ENCODE measurements at regions not wholly inside any gene's neighbourhood (a gene's known extent, or its start where the extent isn't known, plus 50 kb on each side); places are given as distances from the start of the nearest gene placed in this dataset.

DNA sequence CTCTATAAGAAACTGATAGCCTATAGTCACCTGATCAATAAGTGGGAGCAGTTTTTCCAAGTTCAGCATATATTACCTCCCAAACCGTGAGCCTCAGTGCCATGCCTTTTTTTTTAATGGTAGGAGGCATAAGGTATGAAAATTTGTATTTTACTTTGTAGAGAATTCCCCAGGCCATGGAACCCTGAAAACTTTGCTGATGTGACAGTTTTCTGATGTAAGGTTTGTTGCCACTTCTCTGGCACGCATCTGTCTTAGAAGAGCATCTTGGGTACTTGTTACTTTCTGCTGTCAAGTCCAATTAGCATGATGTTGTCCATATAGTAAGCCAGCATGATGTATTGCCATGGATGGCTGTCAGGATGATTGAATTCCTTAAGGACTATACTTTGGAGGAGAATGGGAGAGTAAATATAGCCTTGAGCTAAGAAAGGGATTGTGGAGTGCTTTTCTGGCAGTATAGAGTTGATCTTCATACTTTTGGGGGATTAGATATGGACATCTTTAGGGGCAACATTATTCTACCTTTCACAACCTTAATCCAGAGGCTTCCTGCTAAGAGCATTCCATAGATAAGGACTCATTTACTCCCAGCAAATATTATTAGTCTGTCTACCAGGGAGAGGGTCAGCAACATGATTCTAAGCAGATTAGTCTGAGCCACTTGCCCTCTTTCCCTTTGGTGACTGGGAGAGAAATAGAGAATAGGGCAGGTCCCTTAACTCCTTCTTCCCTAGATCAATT, 389.6 kb downstream of the YTHDC2 start:
- no peak for DNase-seq (ENCODE audit: low read depth)

DNA sequence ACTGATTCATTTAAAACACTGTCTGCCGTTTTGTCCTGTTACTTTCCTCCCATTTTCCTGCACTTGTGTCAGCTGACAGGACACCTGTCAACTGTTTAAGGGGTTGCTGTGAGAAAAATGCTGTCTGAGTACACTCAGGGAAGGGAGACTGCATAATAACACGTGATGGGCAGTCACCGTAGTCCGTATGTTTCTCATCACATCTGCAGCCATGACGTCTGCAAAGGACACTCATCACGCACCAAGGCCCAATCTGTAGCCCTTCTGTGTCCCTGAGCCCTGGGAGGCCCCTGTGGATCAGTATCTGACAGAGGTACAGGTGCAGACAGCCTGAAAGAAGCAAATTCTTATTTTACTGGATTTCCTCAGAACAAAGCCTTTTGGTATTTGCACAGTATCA, 396.3 kb downstream of the YTHDC2 start:
- DNase-seq (ENCODE audit: low read depth), result no peak

DNA sequence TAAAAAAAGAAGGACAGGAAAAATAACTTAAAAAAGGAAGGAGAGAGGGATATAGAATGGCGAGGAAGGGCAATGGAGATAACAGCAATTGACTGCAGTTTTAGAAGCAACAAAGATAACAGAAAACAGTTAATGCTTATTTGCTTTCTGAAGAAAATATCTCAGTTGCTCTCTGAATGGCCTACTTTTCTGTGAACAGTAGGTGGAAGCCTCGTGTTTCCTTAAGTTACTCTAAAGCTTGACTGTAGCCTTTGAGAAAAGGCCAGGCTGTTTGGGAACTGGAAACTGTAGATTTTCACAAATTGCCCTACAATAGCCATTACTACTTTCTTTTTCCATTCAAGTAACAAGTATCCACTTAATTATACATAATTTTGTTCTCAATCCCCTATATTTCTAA, 404.5 kb downstream of the YTHDC2 start:
- no peak for DNase-seq (ENCODE audit: low read depth)

DNA sequence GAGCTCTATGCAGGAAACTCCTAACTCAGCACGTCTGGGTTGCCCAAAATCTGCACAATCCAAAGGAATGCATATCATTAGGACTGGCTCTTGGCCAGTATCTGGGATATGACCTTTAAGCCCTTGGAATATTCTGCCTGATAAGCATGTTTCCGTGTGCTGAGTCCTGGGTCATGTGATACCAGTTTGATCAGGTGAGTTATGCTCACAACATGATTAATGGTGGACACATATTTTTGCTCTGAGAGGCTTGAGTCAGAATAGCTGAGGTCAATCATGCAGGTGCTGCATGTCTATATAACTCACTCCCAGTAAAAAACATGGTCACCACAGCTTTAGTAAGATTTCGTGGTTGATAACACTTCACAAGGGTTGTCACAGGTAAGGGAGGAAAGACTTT, 408.8 kb downstream of the YTHDC2 start:
- DNase-seq (ENCODE audit: low read depth), result no peak

DNA sequence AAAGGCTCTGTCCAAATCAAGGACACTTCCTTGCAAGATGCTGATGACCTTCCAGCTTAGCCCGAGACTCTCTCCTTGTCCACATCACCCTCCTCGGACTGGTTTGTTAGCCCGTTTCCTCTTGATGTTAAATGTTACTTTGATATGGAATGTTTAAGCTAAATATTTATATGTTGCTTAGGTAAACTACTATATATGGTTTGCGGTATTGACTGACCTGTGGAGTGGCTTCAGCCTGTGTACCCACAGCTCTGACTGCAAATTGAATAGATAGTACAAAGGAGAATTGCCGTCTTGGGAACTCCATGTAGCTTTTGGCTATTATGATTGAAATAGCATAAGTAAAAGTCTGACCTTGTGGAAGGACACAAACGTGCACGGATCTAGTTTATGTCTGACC, 422.0 kb downstream of the YTHDC2 start:
- DNase-seq (ENCODE audit: low read depth), result no peak

- no peak for DNase-seq (ENCODE audit: low read depth)
Observed at GRCh38 chr5:113937301-113937700, 423.8 kb downstream of the YTHDC2 start.

DNA sequence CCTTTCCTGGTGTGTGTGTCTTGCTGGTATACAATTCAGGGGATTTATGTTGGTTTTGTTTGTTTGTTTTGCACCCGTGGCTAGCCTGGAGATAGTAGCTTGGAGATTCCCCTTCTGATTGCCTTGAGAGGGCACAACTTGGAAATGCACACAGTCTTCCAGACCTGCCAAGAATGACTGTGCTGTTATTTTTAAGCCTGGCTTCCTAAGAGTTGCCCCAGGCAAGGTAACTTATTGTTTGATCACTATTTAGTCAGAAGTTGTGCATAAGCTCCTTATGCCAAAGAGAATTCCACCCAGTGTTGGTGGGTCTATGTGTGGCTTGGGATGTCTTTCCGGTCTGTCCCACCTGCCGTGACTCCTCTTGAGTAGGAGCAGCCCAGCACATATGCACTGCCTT, 421.9 kb upstream of the KCNN2 start:
- no peak for DNase-seq (ENCODE audit: low read depth)

GRCh38 chr5:113950186-113950585, 411.7 kb upstream of the KCNN2 start:
- no peak for DNase-seq (ENCODE audit: low read depth)

- no peak for DNase-seq (ENCODE audit: low read depth)
Observed at GRCh38 chr5:113965225-113965624, 396.6 kb upstream of the KCNN2 start.

- DNase-seq (ENCODE audit: low read depth), result no peak
Observed at GRCh38 chr5:113969901-113970300, 392.0 kb upstream of the KCNN2 start.

DNA sequence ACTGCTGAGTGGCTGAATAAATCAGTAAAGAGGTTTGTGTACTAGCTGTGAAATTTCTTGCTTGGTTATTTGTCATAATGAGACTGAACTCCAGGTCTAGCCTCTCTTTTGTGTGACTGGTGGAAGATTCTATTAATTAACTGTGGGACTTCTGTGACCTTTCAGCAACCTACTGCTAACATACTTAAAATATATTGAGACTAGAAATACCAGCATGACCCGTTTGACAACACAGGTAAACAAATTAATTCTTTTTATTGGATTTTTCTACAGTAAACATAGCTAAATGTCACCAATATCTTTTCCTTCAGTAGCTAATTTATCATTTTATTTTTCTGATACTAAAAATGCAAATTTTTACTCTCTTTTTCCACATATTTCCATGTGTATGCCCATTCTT, 390.4 kb upstream of the KCNN2 start:
- no peak for DNase-seq (ENCODE audit: low read depth)

DNA sequence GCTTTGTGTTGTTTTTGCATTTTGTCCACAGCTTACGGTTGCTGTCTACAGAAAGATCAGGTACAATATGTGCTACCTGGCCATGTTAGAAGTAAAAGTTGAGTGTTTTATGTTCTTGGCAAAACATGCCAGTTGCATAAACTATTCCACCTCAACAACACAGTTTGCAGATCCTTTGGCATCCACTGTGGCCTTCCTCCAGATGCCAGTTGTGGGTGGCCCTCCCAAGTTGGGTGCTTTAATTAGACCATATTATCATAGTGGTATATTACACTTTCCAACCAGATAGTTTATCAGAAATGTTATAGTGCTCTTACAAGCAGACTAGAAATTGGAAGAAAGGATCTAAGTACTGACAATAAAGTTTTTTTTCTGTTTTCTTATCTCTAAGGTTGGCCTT, 386.9 kb upstream of the KCNN2 start:
- no peak for DNase-seq (ENCODE audit: low read depth)

GRCh38 chr5:113984928-113985327, 376.9 kb upstream of the KCNN2 start:
- DNase-seq (ENCODE audit: low read depth), result no peak

DNA sequence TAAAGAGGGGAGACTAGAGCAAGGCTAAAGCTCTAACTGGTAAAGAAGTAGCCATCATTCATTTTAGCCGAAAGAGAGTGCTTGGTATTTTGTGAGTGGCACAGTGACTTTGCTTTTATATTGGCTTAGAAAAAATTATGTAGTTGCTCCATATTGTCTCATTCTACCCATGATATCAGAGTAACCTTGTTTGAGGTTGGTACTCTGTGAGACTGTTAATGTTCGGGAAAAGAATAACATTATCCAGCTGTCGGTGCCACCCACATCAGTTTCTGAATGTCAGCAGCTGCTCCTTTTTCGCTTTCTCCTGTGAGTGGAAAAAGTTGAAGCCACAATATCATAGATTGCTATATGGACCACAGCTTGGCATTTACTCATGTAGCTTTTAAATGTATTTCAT, 376.4 kb upstream of the KCNN2 start:
- DNase-seq (ENCODE audit: low read depth), result no peak

DNA sequence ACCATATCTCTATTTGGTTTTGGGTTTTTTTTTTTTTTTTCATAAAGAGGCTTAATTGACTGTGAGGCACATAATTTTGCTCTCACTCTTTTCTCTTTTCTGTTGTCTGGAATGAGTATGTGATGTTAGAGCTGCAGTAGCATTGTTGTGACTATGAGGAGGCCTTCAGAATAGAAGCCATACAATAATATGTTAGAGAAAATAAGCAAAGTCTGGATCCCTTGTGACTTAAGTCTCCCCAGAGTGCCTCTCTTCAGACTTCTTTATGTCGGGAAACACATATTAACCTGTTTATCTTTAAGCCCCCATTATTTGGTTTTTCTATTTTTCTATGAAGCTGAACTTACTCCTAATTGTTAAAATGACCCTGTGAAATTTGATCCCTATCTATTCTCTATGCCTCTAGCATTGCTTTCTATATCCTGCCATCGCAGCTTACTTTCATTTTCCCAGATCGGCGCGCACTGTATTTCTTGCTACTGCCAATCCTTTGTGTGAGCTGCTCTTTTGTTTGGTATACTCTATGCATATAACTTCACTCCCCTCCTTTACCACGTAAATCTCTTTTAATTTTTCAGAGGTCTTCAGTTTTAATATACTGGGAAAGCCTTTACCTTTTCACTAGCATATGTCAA, 372.5 kb upstream of the KCNN2 start:
- DNase-seq (ENCODE audit: low read depth), result no peak

DNA sequence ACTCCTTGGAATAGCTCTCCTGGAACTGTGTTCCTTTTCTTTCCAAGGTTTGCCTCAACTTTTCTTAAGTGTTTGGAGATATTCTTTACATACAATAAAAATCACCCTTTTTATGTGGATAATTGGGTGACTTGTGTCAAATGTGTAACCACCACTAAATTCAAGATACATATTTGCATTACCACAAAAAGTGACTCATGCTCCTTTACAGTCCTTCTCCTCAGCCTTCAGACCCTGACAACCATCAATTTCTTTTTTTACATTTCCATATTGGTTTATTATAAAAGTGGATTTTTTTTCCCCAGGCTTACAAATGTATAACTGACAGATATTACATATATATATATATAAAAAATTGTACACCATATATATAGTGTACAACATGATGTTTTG, 372.0 kb upstream of the KCNN2 start:
- DNase-seq (ENCODE audit: low read depth), result peak; percentile 4

GRCh38 chr5:114001076-114001475, 360.8 kb upstream of the KCNN2 start:
- no peak for DNase-seq (ENCODE audit: low read depth)

GRCh38 chr5:114006582-114006981, 355.3 kb upstream of the KCNN2 start:
- no peak for DNase-seq (ENCODE audit: low read depth)

GRCh38 chr5:114007678-114008077, 354.2 kb upstream of the KCNN2 start:
- DNase-seq (ENCODE audit: low read depth), result no peak

DNA sequence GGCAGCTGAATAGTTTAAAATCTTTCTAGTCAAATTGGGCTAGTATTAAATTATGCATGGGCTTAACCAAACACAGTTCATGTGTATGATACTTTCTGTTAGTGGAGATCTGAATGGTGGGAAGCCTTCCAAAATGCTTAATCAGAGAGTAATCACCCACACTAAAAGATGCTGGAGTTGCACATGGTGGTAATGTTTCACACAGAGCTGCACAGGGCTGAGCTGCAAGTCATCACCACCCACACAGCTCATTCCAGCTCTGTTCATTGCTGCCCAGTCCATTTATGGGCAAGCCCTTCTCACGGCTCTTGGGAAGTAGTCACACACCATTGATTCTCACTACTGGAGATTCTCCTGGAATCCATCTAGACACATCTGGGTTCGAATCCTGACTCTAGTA, 351.5 kb upstream of the KCNN2 start:
- peak; percentile 44 for DNase-seq (ENCODE audit: low read depth)

DNA sequence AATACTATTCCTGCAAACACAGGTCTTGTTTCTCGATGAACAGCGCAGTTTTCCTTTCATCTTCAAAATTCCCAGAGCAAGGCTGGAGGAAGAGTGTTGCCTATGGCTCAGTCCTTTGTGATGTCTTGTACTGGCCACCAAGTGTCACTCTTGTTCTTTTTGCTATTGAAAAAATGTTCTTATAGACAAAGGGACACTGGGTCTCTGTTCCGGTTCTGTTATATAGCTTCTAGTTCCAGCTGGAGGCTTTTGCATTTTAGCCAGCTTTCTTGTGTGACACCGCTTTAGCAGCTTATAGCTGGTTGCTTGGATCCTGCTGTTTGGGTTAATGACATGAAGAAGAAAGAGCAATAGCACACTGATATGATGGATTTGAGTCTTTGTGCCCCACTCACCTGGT, 343.7 kb upstream of the KCNN2 start:
- DNase-seq (ENCODE audit: low read depth), result peak; percentile 0

DNA sequence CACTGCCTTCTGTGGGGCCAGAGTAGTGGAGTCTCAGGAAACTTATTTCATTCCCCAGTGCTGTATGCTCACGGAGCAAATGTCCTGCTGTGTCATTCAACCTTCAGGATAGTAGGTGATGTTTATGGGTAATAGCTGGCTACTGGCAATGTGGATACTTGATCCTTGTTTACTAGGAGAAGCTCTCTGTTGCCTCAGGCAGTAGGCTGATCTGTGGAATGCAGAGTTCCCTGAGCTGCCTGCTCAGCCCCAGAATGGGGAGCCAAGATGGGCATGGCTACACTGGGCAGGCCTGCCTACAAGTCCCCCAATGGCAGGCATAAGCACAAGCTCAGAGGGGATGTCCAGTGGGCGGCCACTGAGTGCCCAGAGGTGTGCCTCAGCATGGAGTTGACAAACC, 323.1 kb upstream of the KCNN2 start:
- DNase-seq (ENCODE audit: low read depth), result no peak

- no peak for DNase-seq (ENCODE audit: low read depth)
Observed at GRCh38 chr5:114050087-114050486, 311.8 kb upstream of the KCNN2 start.

DNA sequence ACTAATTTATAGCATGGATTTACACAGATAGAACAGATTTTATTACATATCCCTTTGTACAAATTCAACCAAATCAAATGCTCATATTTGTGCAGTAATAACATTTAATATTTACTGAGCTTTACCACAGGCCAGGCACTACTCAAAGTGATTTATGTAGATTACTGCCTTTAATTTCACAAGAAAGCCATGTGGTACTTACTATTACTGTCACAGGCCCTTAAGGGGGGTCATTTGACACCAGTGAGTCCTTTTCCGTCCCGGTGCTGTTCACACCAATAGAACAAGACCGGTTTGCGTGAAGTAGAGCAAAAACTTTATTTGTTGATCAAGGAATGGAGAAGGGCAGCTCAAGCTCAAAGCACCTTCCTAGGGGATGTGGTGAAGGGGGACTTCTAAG, 308.5 kb upstream of the KCNN2 start:
- no peak for DNase-seq (ENCODE audit: low read depth)

Measured in iris pigment epithelial cell (primary cell).